ENCODE measurements at regions not wholly inside any gene's neighbourhood (a gene's known extent, or its start where the extent isn't known, plus 50 kb on each side); places are given as distances from the start of the nearest gene placed in this dataset.

GRCh38 chr5:97501965-97502305, 318.9 kb upstream of the RIOK2 start:
- TF ChIP-seq RAD21 (conservative IDR thresholded peaks at IDR 0.05): no peak
- no peak for TF ChIP-seq POLR2AphosphoS5 (IDR thresholded peaks at IDR 0.05)
- no peak for TF ChIP-seq CTCF (IDR thresholded peaks at IDR 0.05; ENCODE audit: poor library complexity, severe bottlenecking)
- TF ChIP-seq REST (IDR thresholded peaks at IDR 0.05; ENCODE audit: borderline replicate concordance): no peak
- no peak for TF ChIP-seq EP300 (conservative IDR thresholded peaks at IDR 0.05; ENCODE audit: poor library complexity, severe bottlenecking)
- TF ChIP-seq EZH2 (IDR thresholded peaks at IDR 0.05; ENCODE audit: borderline replicate concordance, insufficient read depth, low read length, poor library complexity, severe bottlenecking): no peak
- TF ChIP-seq TAF1 (IDR thresholded peaks at IDR 0.05; ENCODE audit: low read depth): no peak
